HG03175 (cell line): ENCODE measurements at regions not wholly inside any gene's neighbourhood (a gene's known extent, or its start where the extent isn't known, plus 50 kb on each side); places are given as distances from the start of the nearest gene placed in this dataset.
"Not testable (repeated sequence)": the region's sequence is repeated elsewhere in the genome, so short reads cannot be mapped to it uniquely, and the experiment has no call there.

Experiments
- ATAC-seq: cut with Tn5 transposase; IDR thresholded peaks from one replicate; pipeline ENCODE4 v1.9.1; 2021; ENCODE audit warnings: mild to moderate bottlenecking, moderate library complexity; ENCODE audit not compliant: unreplicated experiment

GRCh38 chr12:86658303-86658702 lies 402.1 kb upstream of the MGAT4C start:
- no peak for ATAC-seq

- ATAC-seq: no peak
These were observed 391.6 kb upstream of the MGAT4C start for GRCh38 chr12:86647800-86648199.

- no peak for ATAC-seq
These were observed 378.5 kb upstream of the MGAT4C start for GRCh38 chr12:86634456-86635410.

DNA sequence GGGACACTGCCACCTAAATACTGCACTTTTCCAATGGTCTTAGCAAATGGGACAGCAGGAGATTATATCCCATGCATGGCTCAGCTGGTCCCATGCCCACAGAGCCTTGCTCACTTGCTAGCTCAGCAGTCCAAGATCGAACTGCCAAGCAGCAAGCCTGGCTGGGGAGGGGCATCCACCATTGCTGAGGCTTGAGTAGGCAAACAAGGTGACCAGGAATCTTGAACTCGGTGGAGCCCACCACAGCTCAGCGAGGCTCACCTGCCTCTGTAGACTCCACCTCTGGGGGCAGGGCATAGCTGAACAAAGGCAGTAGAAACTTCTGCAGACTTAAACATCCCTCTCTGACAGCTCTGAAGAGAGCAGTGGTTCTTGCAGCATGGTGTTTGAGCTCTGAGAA lies 370.8 kb upstream of the MGAT4C start:
- no peak for ATAC-seq

- ATAC-seq: no peak
These were observed 367.1 kb upstream of the MGAT4C start for GRCh38 chr12:86623267-86623666.

- no peak for ATAC-seq
These were observed 365.8 kb upstream of the MGAT4C start for GRCh38 chr12:86621957-86622356.

DNA sequence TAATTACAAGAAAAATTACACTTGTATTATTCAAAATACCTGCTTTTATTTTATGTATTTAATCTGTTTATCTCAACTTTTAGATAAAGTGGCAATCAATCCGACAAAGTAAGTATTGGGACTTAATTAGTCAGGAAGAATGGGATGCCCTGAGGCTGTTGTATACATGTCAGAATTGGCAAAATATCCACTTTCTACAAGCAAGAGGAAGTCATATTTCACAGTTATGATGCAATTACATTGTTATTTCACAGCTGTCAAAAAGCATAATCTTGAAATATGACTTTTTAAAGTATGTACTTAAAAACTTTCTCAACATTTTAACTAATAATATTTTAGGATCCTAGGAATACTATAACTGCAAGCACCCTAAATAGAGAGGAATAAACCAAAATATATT lies 357.1 kb upstream of the MGAT4C start:
- no peak for ATAC-seq

- ATAC-seq: no peak
These were observed 352.4 kb upstream of the MGAT4C start for GRCh38 chr12:86608638-86609037.

GRCh38 chr12:86601550-86602308 lies 345.5 kb upstream of the MGAT4C start:
- no peak for ATAC-seq

- no peak for ATAC-seq
These were observed 344.6 kb upstream of the MGAT4C start for GRCh38 chr12:86600664-86601231.

GRCh38 chr12:86597431-86597830 lies 341.2 kb upstream of the MGAT4C start:
- ATAC-seq: no peak

DNA sequence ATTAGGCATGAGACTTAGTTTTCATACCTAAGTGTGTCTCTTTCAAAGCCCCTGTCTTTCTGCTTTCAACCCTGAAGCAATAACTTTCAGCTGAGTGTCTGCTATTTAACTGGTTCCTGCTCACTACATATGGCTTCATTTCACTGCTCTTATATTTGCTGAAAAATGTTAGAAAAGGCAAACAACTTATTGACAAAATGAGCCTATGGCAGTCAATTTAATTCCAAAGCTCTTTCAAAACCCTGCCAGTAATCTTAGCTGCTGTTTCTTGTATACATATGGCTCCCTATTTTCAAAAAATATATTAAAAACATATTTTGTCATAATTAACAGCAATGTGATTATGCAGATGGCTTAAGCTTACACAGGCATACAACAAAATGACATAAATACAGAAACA lies 334.1 kb upstream of the MGAT4C start:
- ATAC-seq: no peak

- no peak for ATAC-seq
These were observed 318.0 kb upstream of the MGAT4C start for GRCh38 chr12:86574143-86574542.

DNA sequence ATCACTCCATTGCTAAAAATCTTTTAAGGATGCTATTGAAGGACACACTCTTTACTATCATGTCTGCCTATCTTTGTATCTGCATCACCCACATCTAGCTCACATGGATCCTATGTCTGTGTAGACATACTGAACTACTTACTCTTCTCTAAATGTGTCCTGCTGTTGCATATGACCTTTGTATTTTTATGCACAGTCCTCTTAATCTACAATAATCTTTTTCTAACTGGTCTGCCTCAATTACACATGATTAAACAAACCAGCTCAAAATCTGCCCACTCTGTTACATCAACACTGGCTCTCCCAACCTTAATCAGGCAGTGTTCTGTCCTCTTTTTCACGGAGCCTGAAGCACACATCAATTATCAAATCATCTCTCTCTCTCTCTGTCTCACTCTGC lies 316.3 kb upstream of the MGAT4C start:
- no peak for ATAC-seq

GRCh38 chr12:86565038-86565437 lies 308.8 kb upstream of the MGAT4C start:
- ATAC-seq: no peak

DNA sequence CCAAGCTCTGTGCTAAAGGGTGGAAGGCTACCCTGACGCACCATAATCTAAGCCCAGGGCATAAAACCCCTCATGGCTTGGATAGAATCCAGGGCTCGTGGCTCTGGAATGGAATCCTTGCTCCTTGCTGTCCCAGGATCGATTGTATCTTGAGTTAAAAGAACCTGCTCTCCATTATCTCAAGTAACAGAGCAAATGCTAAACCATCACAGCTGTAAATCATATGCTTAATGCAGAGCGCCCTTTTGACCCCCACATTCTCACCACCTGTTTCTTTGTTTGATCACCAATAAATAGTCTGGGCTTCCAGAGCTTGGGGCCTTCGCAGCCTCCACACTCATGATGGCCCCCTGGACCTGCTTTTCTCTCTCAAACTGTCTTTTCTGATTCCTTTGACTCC lies 299.3 kb upstream of the MGAT4C start:
- ATAC-seq: not testable (repeated sequence)

DNA sequence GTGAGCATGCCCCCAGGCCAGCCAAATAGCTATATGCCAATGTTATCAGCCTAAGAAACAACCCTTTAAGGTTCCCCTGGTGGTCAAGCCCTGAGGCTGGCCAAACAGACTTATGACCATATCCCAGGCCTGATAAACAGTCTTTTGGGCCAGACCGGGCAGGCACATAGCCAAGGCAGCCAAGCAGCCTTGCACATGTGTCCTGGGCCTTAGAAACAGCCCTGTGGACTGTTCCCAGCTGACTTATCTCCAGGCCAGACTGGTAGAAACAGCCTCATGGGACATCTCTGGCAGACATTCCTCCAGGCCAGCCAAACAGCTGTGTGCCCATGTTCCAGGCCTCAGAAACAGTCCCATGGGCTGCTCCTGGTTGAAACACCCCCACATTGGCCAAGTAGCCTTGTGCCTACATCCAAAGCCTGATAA lies 295.0 kb upstream of the MGAT4C start:
- no peak for ATAC-seq

DNA sequence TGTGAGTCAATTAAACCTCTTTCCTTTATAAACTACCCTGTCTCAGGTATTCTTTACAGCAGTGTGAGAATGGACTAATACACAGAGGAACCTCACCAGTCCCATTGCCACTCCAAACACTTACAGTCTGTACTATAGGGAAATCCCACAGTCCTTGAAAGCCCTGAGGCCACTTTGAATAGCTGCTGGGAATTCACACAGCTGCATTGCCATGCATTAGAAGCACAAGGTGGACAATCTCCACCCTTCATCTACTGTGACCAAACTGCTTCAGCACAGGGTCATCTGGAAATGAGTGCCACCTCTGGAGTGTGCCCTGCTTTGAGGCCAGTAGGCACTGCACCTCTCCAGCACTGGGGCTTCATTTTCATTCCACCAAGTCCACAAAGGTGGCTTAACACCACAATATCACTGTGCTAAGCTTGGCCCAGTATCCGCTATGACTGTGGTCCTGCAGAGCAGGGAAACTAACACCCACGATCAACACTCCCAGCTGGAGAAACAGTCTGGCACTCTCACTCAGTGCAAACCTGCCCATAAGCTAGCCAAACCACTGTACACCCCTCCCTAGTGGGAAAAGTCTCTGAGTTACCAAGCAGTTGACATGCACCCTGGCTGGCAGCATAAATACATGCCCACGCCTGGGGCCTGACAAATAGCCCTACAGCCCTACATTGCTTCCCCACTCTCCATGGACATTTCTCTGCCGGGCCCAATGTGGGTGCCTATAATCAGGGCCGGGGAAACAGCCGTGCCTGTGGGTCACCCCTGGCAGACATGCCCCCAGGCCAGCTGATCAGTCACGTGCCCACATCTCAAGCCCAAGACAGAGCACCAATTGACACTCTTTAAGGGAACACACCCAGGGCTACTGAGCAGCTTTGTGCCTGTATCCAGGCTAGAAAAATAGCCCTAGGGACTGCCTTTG lies 294.3 kb upstream of the MGAT4C start:
- ATAC-seq: no peak

- no peak for ATAC-seq
These were observed 287.5 kb upstream of the MGAT4C start for GRCh38 chr12:86543716-86544115.

DNA sequence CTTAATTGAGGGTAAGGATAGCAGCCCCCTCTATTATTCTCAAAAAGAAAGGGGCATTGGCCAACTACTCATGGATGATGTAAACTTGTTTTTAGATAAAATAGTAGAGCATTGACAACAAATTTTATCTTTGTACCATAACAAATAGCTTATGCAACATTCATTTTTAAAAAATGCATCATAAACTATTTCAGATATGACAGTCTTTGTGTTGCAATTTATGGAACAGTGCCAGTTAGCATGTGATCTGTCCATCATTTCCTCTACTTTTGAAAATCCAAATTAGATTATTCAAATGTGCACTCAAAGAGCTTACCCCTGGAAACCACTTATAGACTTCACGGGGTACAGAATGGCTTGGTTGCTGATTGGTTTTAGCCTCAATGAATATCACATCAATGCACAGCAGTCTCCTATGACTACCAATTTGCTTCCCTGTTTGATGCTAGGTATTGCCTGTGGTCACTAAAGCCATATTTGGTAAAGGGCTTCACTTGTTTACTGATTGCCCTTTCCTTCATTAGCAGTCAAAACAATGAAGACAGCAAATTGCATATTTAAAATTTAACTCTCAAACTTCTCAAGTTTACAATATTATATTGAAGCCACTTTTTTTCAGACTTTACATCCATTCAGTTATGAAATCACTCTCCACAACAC lies 274.9 kb upstream of the MGAT4C start:
- no peak for ATAC-seq
